ENCODE measurements at regions not wholly inside any gene's neighbourhood (a gene's known extent, or its start where the extent isn't known, plus 50 kb on each side); places are given as distances from the start of the nearest gene placed in this dataset.

DNA sequence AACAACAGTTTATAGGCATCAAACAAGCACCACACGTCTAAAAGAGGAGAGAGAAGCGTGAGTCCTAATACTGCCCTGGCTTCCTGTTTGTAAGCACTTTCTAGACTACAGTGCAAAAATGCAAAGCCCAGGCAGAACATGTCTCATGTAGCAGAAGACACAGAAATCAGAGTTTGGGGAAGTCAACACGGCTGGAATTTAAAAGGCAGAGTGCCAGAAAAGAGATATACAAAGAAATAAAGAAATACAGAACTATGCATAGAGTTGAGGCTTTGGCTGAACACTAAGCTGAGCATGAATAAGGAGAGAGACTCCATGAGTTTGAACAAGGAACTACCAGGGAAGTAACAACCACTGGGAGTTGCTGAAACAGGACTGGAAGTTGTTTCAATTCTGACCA, 566.6 kb upstream of the NR5A2 start:
- TF ChIP-seq, protein P1, sequence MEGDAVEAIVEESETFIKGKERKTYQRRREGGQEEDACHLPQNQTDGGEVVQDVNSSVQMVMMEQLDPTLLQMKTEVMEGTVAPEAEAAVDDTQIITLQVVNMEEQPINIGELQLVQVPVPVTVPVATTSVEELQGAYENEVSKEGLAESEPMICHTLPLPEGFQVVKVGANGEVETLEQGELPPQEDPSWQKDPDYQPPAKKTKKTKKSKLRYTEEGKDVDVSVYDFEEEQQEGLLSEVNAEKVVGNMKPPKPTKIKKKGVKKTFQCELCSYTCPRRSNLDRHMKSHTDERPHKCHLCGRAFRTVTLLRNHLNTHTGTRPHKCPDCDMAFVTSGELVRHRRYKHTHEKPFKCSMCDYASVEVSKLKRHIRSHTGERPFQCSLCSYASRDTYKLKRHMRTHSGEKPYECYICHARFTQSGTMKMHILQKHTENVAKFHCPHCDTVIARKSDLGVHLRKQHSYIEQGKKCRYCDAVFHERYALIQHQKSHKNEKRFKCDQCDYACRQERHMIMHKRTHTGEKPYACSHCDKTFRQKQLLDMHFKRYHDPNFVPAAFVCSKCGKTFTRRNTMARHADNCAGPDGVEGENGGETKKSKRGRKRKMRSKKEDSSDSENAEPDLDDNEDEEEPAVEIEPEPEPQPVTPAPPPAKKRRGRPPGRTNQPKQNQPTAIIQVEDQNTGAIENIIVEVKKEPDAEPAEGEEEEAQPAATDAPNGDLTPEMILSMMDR (IDR thresholded peaks at IDR 0.05) = no peak
- TF ChIP-seq POLR2A (IDR thresholded peaks at IDR 0.05) = no peak
